Putamen (tissue), 1 donor: ENCODE measurements at regions not wholly inside any gene's neighbourhood (a gene's known extent, or its start where the extent isn't known, plus 50 kb on each side); places are given as distances from the start of the nearest gene placed in this dataset.
"Not testable (repeated sequence)": the region's sequence is repeated elsewhere in the genome, so short reads cannot be mapped to it uniquely, and the experiment has no call there.

ENCODE experiments used
- DNase-seq: peaks from one replicate; pipeline ENCODE4 v3.0.0-alpha.2; 2016; ENCODE audit warnings: low spot score

DNA sequence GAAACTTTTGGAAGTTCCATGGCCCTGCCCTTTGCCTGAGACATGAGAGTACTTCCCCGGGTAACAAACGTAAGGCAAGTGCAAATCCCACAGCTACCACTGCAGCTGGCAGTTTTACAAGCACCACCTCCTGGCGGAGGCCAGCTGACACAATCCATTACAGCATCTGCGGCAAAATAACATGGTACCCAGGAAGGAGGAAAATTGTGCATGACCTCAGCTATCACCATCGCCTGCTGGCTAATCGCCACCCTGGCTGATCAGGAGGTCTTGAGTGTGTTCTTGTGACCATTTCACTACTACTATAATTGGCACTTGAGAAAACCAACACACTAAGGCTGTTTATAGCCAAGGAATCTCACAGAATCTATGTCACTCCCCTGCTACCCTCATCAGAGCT lies 71.7 kb upstream of the SERPINE2 start:
- no peak for DNase-seq

- DNase-seq, result no peak
Measured at GRCh38 chr2:224109751-224110150, 70.7 kb upstream of the SERPINE2 start.

GRCh38 chr2:224106794-224107193 lies 67.7 kb upstream of the SERPINE2 start:
- DNase-seq, result no peak

GRCh38 chr2:224104668-224105386 lies 65.7 kb upstream of the SERPINE2 start:
- DNase-seq, result no peak

DNA sequence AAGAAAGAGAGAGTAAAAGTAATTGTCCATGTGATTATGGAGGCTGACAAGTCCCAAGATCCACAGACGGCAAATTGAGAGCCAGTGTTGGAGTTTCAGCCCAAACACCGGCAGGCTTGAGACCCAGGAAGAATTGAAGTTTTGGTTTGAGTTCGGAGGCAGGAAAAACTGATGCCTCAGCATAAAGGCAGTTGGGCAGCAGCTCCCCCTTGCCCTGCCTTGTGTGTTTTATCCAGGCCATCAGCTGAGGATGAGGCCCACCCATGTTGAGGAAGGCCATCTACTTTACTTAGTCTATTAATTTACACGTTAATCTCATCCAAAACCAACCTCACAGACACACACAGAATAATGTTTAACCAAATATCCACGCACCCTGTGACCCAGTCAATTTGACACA lies 64.6 kb upstream of the SERPINE2 start:
- no peak for DNase-seq

- DNase-seq, result no peak
Measured at GRCh38 chr2:224102991-224103390, 63.9 kb upstream of the SERPINE2 start.

DNA sequence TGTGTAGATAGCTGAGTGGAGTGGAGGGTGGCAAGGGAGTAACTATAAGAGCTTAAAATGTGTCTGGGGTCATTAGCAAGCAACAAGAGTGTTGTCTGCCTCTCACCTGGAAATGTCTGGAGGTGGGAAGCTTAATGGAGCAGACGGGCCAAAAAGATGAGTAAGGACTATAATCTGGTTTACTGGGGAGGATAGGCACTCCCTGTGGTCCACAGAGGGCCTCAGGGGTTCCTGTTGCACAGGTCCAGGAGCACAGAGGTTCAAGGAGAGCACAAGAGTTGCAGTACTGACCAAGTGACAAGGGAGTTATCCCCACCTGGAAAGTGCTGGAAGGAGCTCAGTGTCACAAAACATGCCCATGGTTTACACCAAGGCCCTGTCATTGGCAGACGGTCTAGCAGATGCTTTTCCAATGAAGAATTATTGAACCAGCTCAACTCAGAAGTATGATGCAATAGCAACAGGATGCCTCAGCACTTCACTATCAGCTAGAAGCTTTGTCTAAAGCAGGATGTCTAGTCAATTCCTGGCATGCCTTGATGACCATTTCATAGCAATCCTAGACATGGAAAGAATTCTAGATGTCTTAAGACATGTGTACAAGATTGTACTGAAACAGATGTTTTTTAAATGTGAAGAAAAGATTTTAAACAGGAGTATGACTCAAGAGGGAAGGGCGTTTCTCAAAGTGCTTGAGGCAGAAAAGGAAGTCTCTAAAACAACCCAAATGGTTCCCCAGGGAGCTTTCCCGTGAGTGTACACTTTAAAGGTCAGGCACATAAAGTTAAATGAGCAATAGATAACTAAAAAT lies 62.9 kb upstream of the SERPINE2 start:
- DNase-seq, result no peak

GRCh38 chr2:224099861-224100643 lies 61.0 kb upstream of the SERPINE2 start:
- DNase-seq, result no peak

GRCh38 chr2:224098481-224099230 lies 59.6 kb upstream of the SERPINE2 start:
- DNase-seq, result no peak

DNA sequence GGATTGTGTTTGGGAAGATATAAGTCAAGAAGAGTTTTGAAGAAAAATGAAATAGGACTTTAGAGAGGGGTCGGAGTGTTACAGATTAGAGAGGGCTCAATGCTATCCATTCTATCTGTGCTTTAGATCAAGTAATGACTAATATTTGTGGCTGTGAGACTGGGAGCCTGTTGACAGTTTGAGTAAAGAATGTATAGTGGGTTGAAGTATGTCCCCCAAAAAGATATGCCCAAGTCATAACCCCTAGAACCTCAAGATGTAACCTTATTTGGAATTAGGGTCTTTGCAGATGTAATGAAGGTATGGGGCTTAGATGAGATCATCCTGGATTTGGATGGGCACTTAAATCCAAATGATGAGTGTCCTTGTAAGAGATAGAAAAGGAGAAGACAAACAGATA lies 55.3 kb upstream of the SERPINE2 start:
- no peak for DNase-seq

GRCh38 chr2:224091671-224092070 lies 52.6 kb upstream of the SERPINE2 start:
- not testable (repeated sequence) for DNase-seq

GRCh38 chr2:224089606-224090005 lies 50.5 kb upstream of the SERPINE2 start:
- not testable (repeated sequence) for DNase-seq
